Liver (tissue), 3 donors: ENCODE measurements at regions not wholly inside any gene's neighbourhood (a gene's known extent, or its start where the extent isn't known, plus 50 kb on each side); places are given as distances from the start of the nearest gene placed in this dataset.

ENCODE experiments used
- CTCF ChIP-seq: fragments of 150-350 bp; IDR thresholded peaks from 2 replicates; pipeline ENCODE4 v1.5.1; 2017; ENCODE audit warnings: improper control_type of control experiment, low read depth, low read length; ENCODE audit not compliant: missing input control
- FOXA1 ChIP-seq: IDR thresholded peaks from 2 replicates; pipeline ENCODE4 v1.6.1; 2016; ENCODE audit warnings: antibody characterized with exemption
- GABPA ChIP-seq, 2 donors: IDR thresholded peaks in 1 of 2; conservative IDR thresholded peaks in 1 of 2; 2 replicates each; pipeline ENCODE4 v1.6.1; 2016; ENCODE audit warnings: antibody characterized with exemption in 2 of 2, mild to moderate bottlenecking in 1 of 2, moderate library complexity in 1 of 2
- HNF4G ChIP-seq: IDR thresholded peaks from 2 replicates; pipeline ENCODE4 v1.6.1; 2016; ENCODE audit warnings: antibody characterized with exemption
- JUND ChIP-seq, 2 donors: IDR thresholded peaks; 2 replicates each; pipeline ENCODE4 v1.6.1; 2016; ENCODE audit warnings: antibody characterized with exemption in 2 of 2
- RAD21 ChIP-seq, 2 donors: IDR thresholded peaks; 2 replicates each; pipeline ENCODE4 v1.6.1; 2016; ENCODE audit warnings: antibody characterized with exemption in 2 of 2, mild to moderate bottlenecking in 2 of 2
- REST ChIP-seq: IDR thresholded peaks from 2 replicates; pipeline ENCODE4 v1.6.1; 2016; ENCODE audit warnings: antibody characterized with exemption, mild to moderate bottlenecking
- RXRA ChIP-seq, 2 donors: IDR thresholded peaks; 2 replicates each; pipeline ENCODE4 v1.6.1; 2017 to 2018; ENCODE audit warnings: antibody characterized with exemption in 2 of 2, mild to moderate bottlenecking in 1 of 2
- SP1 ChIP-seq: IDR thresholded peaks from 2 replicates; pipeline ENCODE4 v1.6.1; 2018; ENCODE audit warnings: antibody characterized with exemption, mild to moderate bottlenecking
- TAF1 ChIP-seq: conservative IDR thresholded peaks from 2 replicates; pipeline ENCODE4 v1.6.1; 2016; ENCODE audit warnings: antibody characterized with exemption, mild to moderate bottlenecking
- YY1 ChIP-seq: IDR thresholded peaks from 2 replicates; pipeline ENCODE4 v1.6.1; 2016; ENCODE audit warnings: antibody characterized with exemption, mild to moderate bottlenecking
- ZBTB33 ChIP-seq: IDR thresholded peaks from 2 replicates; pipeline ENCODE4 v1.6.1; 2016; ENCODE audit warnings: antibody characterized with exemption
- donor health status: healthy.
- donor health status: healthy.

- no peak for TF ChIP-seq REST
- no peak for TF ChIP-seq CTCF
- no peak for TF ChIP-seq GABPA (IDR thresholded peaks at IDR 0.05 in 1 of 2, conservative IDR thresholded peaks at IDR 0.05 in 1 of 2)
- TF ChIP-seq SP1, result no peak
- no peak for TF ChIP-seq JUND (IDR thresholded peaks at IDR 0.05)
- no peak for TF ChIP-seq RXRA (IDR thresholded peaks at IDR 0.05)
- TF ChIP-seq FOXA1, result no peak
- no peak for TF ChIP-seq HNF4G
- no peak for TF ChIP-seq TAF1
- TF ChIP-seq YY1, result no peak
- no peak for TF ChIP-seq ZBTB33
- TF ChIP-seq RAD21 (IDR thresholded peaks at IDR 0.05), result no peak
Measured at GRCh38 chr2:71789556-71790204, 336.3 kb downstream of the DYSF start.
